ENCODE measurements at regions not wholly inside any gene's neighbourhood (a gene's known extent, or its start where the extent isn't known, plus 50 kb on each side); places are given as distances from the start of the nearest gene placed in this dataset.

- TF ChIP-seq, protein P1, sequence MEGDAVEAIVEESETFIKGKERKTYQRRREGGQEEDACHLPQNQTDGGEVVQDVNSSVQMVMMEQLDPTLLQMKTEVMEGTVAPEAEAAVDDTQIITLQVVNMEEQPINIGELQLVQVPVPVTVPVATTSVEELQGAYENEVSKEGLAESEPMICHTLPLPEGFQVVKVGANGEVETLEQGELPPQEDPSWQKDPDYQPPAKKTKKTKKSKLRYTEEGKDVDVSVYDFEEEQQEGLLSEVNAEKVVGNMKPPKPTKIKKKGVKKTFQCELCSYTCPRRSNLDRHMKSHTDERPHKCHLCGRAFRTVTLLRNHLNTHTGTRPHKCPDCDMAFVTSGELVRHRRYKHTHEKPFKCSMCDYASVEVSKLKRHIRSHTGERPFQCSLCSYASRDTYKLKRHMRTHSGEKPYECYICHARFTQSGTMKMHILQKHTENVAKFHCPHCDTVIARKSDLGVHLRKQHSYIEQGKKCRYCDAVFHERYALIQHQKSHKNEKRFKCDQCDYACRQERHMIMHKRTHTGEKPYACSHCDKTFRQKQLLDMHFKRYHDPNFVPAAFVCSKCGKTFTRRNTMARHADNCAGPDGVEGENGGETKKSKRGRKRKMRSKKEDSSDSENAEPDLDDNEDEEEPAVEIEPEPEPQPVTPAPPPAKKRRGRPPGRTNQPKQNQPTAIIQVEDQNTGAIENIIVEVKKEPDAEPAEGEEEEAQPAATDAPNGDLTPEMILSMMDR (IDR thresholded peaks at IDR 0.05), result no peak
- TF ChIP-seq POLR2A (IDR thresholded peaks at IDR 0.05) (no peak), EP300 (IDR thresholded peaks at IDR 0.05) (no peak)
These were observed 182.3 kb upstream of the MAP1B start for GRCh38 chr5:71924980-71925379.
